ENCODE measurements at regions not wholly inside any gene's neighbourhood (a gene's known extent, or its start where the extent isn't known, plus 50 kb on each side); places are given as distances from the start of the nearest gene placed in this dataset.

DNA sequence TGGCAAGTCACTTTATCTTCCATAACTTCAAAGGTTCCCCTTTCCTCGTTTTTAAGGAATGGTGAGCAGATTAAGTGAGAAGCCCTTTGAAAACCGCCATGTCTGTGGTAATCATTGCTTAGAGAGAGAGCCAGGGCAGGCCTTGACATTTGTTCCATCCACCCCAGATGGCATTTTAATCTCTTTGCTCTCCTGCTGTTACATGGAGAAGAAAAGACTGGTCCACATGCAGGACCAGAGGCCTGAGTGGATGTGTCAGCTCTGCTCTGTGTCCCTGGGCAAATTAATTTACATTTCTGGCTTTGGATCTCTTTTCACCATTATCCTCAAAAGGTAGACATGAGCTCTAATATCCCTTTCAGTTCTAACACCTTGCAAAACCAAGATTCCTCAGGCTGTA lies 157.3 kb upstream of the LPP start:
- TF ChIP-seq, protein P1, sequence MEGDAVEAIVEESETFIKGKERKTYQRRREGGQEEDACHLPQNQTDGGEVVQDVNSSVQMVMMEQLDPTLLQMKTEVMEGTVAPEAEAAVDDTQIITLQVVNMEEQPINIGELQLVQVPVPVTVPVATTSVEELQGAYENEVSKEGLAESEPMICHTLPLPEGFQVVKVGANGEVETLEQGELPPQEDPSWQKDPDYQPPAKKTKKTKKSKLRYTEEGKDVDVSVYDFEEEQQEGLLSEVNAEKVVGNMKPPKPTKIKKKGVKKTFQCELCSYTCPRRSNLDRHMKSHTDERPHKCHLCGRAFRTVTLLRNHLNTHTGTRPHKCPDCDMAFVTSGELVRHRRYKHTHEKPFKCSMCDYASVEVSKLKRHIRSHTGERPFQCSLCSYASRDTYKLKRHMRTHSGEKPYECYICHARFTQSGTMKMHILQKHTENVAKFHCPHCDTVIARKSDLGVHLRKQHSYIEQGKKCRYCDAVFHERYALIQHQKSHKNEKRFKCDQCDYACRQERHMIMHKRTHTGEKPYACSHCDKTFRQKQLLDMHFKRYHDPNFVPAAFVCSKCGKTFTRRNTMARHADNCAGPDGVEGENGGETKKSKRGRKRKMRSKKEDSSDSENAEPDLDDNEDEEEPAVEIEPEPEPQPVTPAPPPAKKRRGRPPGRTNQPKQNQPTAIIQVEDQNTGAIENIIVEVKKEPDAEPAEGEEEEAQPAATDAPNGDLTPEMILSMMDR (conservative IDR thresholded peaks at IDR 0.05; ENCODE audit: low read depth, low read length), result no peak
- no peak for TF ChIP-seq RCOR1 (IDR thresholded peaks at IDR 0.05; ENCODE audit: insufficient replicate concordance, low read length)
- TF ChIP-seq SMC3 (IDR thresholded peaks at IDR 0.05; ENCODE audit: low read depth, low read length), result no peak
- no peak for TF ChIP-seq MAZ (IDR thresholded peaks at IDR 0.05; ENCODE audit: borderline replicate concordance, low read depth, low read length)
- TF ChIP-seq CEBPB (IDR thresholded peaks at IDR 0.05; ENCODE audit: low read depth, low read length), result no peak
- TF ChIP-seq, protein P2, sequence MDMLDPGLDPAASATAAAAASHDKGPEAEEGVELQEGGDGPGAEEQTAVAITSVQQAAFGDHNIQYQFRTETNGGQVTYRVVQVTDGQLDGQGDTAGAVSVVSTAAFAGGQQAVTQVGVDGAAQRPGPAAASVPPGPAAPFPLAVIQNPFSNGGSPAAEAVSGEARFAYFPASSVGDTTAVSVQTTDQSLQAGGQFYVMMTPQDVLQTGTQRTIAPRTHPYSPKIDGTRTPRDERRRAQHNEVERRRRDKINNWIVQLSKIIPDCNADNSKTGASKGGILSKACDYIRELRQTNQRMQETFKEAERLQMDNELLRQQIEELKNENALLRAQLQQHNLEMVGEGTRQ (IDR thresholded peaks at IDR 0.05; ENCODE audit: low read depth, low read length), result no peak
- no peak for TF ChIP-seq POLR2A (IDR thresholded peaks at IDR 0.05; ENCODE audit: low read depth, low read length)
- no peak for TF ChIP-seq CHD1 (IDR thresholded peaks at IDR 0.05; ENCODE audit: low read depth, low read length)
- TF ChIP-seq MXI1 (IDR thresholded peaks at IDR 0.05; ENCODE audit: borderline replicate concordance, low read depth, low read length), result no peak
- TF ChIP-seq RFX5 (IDR thresholded peaks at IDR 0.05; ENCODE audit: low read depth, low read length), result no peak
- no peak for TF ChIP-seq MAFK (IDR thresholded peaks at IDR 0.05; ENCODE audit: low read depth, low read length)

Data from IMR-90 (cell line).